ENCODE measurements at regions not wholly inside any gene's neighbourhood (a gene's known extent, or its start where the extent isn't known, plus 50 kb on each side); places are given as distances from the start of the nearest gene placed in this dataset.

GRCh38 chr4:3389233-3390215, 52.2 kb upstream of the HGFAC start:
- Histone ChIP-seq H3K27ac (ENCODE audit: low read length) (no peak overlapping the region), H3K36me3 (ENCODE audit: control insufficient read depth, insufficient read depth, low read length) (no peaks in the 10 kb centered on the region), H3K27me3 (ENCODE audit: control insufficient read depth, insufficient read depth, low read length) (no peaks in the 10 kb centered on the region), H3K4me3 (ENCODE audit: low read length) (no peak overlapping the region), H3K9me3 (ENCODE audit: control insufficient read depth, insufficient read depth, low read length) (no peaks in the 10 kb centered on the region), H3K4me1 (ENCODE audit: control insufficient read depth, insufficient read depth, low read length) (peaks cover 26% of the 10 kb centered on the region)
- WGBS (ENCODE audit: insufficient coverage, insufficient read length), result no CpG with 5 or more reads among the region's 32 CpGs
- no peak for DNase-seq (ENCODE audit: low read depth, low spot score)

DNA sequence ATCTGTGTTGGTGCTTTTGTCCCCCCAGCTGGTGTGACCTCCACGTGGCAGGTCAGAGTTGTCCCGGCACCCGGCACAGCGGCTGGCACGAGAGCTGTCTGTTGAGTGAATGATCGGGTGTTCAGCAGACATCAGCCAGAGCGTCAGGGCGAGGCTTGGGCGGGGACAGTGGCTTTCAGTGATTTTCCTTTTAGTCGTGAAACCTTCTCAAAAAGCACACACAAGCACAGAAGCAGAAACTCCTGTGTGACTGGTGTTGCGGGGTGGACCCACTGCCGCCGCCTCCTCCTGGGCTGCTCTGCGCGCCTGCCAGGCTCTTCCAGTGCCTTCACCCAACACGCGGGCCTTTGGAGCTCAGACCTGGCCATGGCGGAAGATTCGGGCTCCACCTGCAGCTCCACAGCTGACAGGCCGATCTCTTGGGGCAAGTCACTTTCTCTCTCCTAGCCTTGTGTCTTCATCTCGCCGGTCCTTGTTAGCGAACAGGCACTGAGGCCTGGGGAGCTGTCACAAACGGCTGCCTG, 51.4 kb upstream of the HGFAC start:
- WGBS (ENCODE audit: insufficient coverage, insufficient read length), result no CpG with 5 or more reads among the region's 24 CpGs
- Histone ChIP-seq H3K9me3 (ENCODE audit: control insufficient read depth, insufficient read depth, low read length) (0 out of 2 replicates have a peak, but pooled peaks cover 2% of the 10 kb centered on the region), H3K4me1 (ENCODE audit: control insufficient read depth, insufficient read depth, low read length) (peaks cover 24% of the 10 kb centered on the region), H3K4me3 (ENCODE audit: low read length) (no peak overlapping the region), H3K27ac (ENCODE audit: low read length) (no peak overlapping the region), H3K27me3 (ENCODE audit: control insufficient read depth, insufficient read depth, low read length) (no peaks in the 10 kb centered on the region), H3K36me3 (ENCODE audit: control insufficient read depth, insufficient read depth, low read length) (no peaks in the 10 kb centered on the region)
- DNase-seq (ENCODE audit: low read depth, low spot score), result no peak

GRCh38 chr4:3391422-3391821, 50.3 kb upstream of the HGFAC start:
- H3K9me3 ChIP-seq (ENCODE audit: control insufficient read depth, insufficient read depth, low read length), result 0 out of 2 replicates have a peak, but pooled peaks cover 2% of the 10 kb centered on the region
- no peak for DNase-seq (ENCODE audit: low read depth, low spot score)
- no CpG with 5 or more reads among the region's 9 CpGs for WGBS (ENCODE audit: insufficient coverage, insufficient read length)
- no peaks in the 10 kb centered on the region for H3K36me3 ChIP-seq (ENCODE audit: control insufficient read depth, insufficient read depth, low read length)
- no peak overlapping the region for H3K4me3 ChIP-seq (ENCODE audit: low read length)
- no peaks in the 10 kb centered on the region for H3K27me3 ChIP-seq (ENCODE audit: control insufficient read depth, insufficient read depth, low read length)
- peaks cover 24% of the 10 kb centered on the region for H3K4me1 ChIP-seq (ENCODE audit: control insufficient read depth, insufficient read depth, low read length)
- H3K27ac ChIP-seq (ENCODE audit: low read length), result no peak overlapping the region

Data from iPS DF 6.9 (cell line).